B cell (primary cell): ENCODE measurements at regions not wholly inside any gene's neighbourhood (a gene's known extent, or its start where the extent isn't known, plus 50 kb on each side); places are given as distances from the start of the nearest gene placed in this dataset.

Source experiments
- ATAC-seq: fragments of 200-7000 bp; cut with Tn5 transposase; one replicate; pipeline ENCODE4 v1.10.0; 2021; ENCODE audit warnings: low read depth, mild to moderate bottlenecking, moderate number of reproducible peaks, moderate library complexity
- CTCF ChIA-PET: fragments of 350-600 bp; sonication (Branson Sonifier 250); formaldehyde crosslinking; loops from one replicate; lab custom pipeline; 2021; ENCODE audit warnings: antibody characterized with exemption, inconsistent platforms; lab: Charles Lee
- POLR2A ChIA-PET: fragments of 350-600 bp; sonication (Branson Sonifier 250); formaldehyde crosslinking; loops from one replicate; lab custom pipeline; 2021; ENCODE audit warnings: antibody characterized with exemption; lab: Charles Lee
- DNase-seq: peaks from one replicate; pipeline ENCODE4 v3.0.0; 2013
- H2AFZ ChIP-seq: 2 replicates; pipeline ENCODE4 v1.6.1; 2012; ENCODE audit warnings: mild to moderate bottlenecking, low read depth, low read length; ENCODE audit not compliant: insufficient read depth, poor library complexity, severe bottlenecking
- H3K27ac ChIP-seq, 2 donors: 1 replicate in 1 of 2; 2 replicates in 1 of 2; pipeline ENCODE4 v1.5.1; 2012 to 2013; ENCODE audit warnings: low read length in 2 of 2, mild to moderate bottlenecking in 2 of 2, moderate library complexity in 1 of 2
- H3K27me3 ChIP-seq, 4 experiments: fragments of 200-600 bp in 1 of 4; sonication (generic) in 1 of 4; replicated peaks in 1 of 4; 1 replicate in 2 of 4; 2 replicates in 2 of 4; pipeline versions ENCODE4 v1.6.1 to v1.7.0; 2013 to 2016; ENCODE audit warnings: low read length in 3 of 4, mild to moderate bottlenecking in 2 of 4, mixed read lengths in 1 of 4, moderate library complexity in 1 of 4; ENCODE audit not compliant: insufficient read depth in 4 of 4, control insufficient read depth in 3 of 4; ENCODE audit errors: control extremely low read depth in 1 of 4
- H3K36me3 ChIP-seq, 2 experiments: replicated peaks in 1 of 2; 1 replicate in 1 of 2; 2 replicates in 1 of 2; pipeline versions ENCODE4 v1.6.1 to v1.7.1; 2013; ENCODE audit warnings: low read length in 1 of 2; ENCODE audit not compliant: insufficient read depth in 2 of 2, control insufficient read depth in 1 of 2; ENCODE audit errors: control extremely low read depth in 1 of 2, extremely low read depth in 1 of 2
- H3K4me1 ChIP-seq, 2 donors: fragments of 200-600 bp in 1 of 2; sonication (generic) in 1 of 2; 1 replicate in 1 of 2; 2 replicates in 1 of 2; pipeline versions ENCODE4 v1.5.1 to v1.6.1; 2013 to 2017; ENCODE audit warnings: low read length in 2 of 2; ENCODE audit not compliant: control insufficient read depth in 2 of 2, insufficient read depth in 2 of 2
- H3K4me2 ChIP-seq: replicated peaks from 2 replicates; pipeline ENCODE3; 2012; ENCODE audit warnings: mild to moderate bottlenecking, low read depth, low read length; ENCODE audit not compliant: poor library complexity, severe bottlenecking
- H3K4me3 ChIP-seq, 5 experiments: fragments of 200-600 bp in 1 of 5; sonication (generic) in 1 of 5; 1 replicate in 3 of 5; 2 replicates in 2 of 5; pipeline versions ENCODE4 v1.5.1 to v1.7.0; 2011 to 2016; ENCODE audit warnings: low read length in 4 of 5, mild to moderate bottlenecking in 4 of 5, low read depth in 2 of 5, control low read depth in 1 of 5, moderate library complexity in 1 of 5; ENCODE audit not compliant: insufficient read depth in 1 of 5; ENCODE audit errors: control extremely low read depth in 1 of 5, extremely low read depth in 1 of 5
- H3K79me2 ChIP-seq: fragments of 200-600 bp; sonication (generic); one replicate; pipeline ENCODE4 v1.6.0; 2016; ENCODE audit warnings: low read length; ENCODE audit not compliant: control insufficient read depth, insufficient read depth
- H3K9ac ChIP-seq: fragments of 200-600 bp; sonication (generic); 2 replicates; pipeline ENCODE4 v1.6.1; 2017; ENCODE audit warnings: mild to moderate bottlenecking, low read length, moderate library complexity
- H3K9me3 ChIP-seq, 3 donors: one replicate each; pipeline versions ENCODE4 v1.6.1 to v1.7.1; 2013; ENCODE audit warnings: low read length in 2 of 3; ENCODE audit not compliant: control insufficient read depth in 2 of 3, insufficient read depth in 1 of 3; ENCODE audit errors: control extremely low read depth in 1 of 3
- H4K20me1 ChIP-seq: 2 replicates; pipeline ENCODE4 v1.6.0; 2012; ENCODE audit warnings: mild to moderate bottlenecking, low read length; ENCODE audit not compliant: insufficient read depth, control insufficient read depth, poor library complexity, severe bottlenecking
- H3K27ac Mint-ChIP-seq: one replicate; pipeline ENCODE4 v1.8.0; 2021; ENCODE audit warnings: mixed read lengths
- H3K27me3 Mint-ChIP-seq: one replicate; pipeline ENCODE4 v1.8.0; 2021; ENCODE audit warnings: mixed read lengths
- H3K4me1 Mint-ChIP-seq: one replicate; pipeline ENCODE4 v1.8.0; 2021; ENCODE audit warnings: mixed read lengths
- H3K4me3 Mint-ChIP-seq: one replicate; pipeline ENCODE4 v1.8.0; 2021; ENCODE audit warnings: mixed read lengths
- H3K9me3 Mint-ChIP-seq: one replicate; pipeline ENCODE4 v1.8.0; 2022; ENCODE audit warnings: mixed read lengths; ENCODE audit not compliant: insufficient read depth
- EZH2 ChIP-seq: IDR thresholded peaks from 2 replicates; pipeline ENCODE4 v1.6.1; 2012; ENCODE audit warnings: borderline replicate concordance, low read depth, mild to moderate bottlenecking, moderate library complexity, low read length; ENCODE audit not compliant: insufficient read depth, poor library complexity, severe bottlenecking
- WGBS: methylation state at CpG from one replicate; pipeline ENCODE4 v1.1.5; 2013; ENCODE audit warnings: missing lambda C conversion rate; ENCODE audit not compliant: insufficient coverage; 5-methylcytosine and 5-hydroxymethylcytosine counted together
- intact Hi-C: fragments of 100-400 bp; cut with micrococcal nuclease; formaldehyde crosslinking; loops from one replicate; pipeline ENCODE4 v1.10.0; 2022
- TF ChIP-seq, protein P1 (sequence below): fragments of 200-600 bp; IDR thresholded peaks from one replicate; pipeline ENCODE4 v1.8.0; 2022; ENCODE audit warnings: antibody characterized with exemption, mild to moderate bottlenecking

DNA sequence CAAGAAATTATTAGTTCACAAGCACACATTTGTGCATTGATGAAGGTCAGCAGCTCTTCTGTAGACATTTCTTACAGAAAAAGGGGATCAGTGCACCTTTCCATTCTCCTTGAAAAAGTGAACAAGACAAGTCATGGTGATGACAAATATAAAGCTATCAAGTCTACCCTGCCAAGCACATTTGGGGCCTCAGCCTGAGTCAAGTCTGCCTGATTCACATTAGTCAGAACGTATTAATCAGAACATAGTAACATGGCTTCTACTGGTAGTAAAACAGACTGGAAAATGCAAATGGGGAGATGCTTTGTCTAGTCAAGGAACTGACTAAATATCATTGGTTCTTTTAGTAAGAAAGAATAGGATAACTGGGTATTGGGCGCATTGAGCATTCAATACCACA is 2305.1 kb downstream of the PCDH7 start:
- Histone ChIP-seq H3K4me1 (no peaks in the 10 kb centered on the region), H3K9ac (no peak overlapping the region), H3K27me3 (no peaks in the 10 kb centered on the region), H3K27ac (no peak overlapping the region), H3K4me2 (no peak overlapping the region), H3K36me3 (no peaks in the 10 kb centered on the region), H2AFZ (no peak overlapping the region), H3K79me2 (no peaks in the 10 kb centered on the region), H3K9me3 (no peaks in the 10 kb centered on the region), H4K20me1 (no peaks in the 10 kb centered on the region), H3K4me3 (no peak overlapping the region)
- CTCF ChIA-PET, result no interaction called here
- Mint-ChIP-seq H3K9me3 (peaks cover 3% of the 10 kb centered on the region), H3K4me3 (no peak overlapping the region), H3K27ac (no peak overlapping the region), H3K4me1 (no peaks in the 10 kb centered on the region), H3K27me3 (no peaks in the 10 kb centered on the region)
- POLR2A ChIA-PET, result no interaction called here
- TF ChIP-seq, protein P1, sequence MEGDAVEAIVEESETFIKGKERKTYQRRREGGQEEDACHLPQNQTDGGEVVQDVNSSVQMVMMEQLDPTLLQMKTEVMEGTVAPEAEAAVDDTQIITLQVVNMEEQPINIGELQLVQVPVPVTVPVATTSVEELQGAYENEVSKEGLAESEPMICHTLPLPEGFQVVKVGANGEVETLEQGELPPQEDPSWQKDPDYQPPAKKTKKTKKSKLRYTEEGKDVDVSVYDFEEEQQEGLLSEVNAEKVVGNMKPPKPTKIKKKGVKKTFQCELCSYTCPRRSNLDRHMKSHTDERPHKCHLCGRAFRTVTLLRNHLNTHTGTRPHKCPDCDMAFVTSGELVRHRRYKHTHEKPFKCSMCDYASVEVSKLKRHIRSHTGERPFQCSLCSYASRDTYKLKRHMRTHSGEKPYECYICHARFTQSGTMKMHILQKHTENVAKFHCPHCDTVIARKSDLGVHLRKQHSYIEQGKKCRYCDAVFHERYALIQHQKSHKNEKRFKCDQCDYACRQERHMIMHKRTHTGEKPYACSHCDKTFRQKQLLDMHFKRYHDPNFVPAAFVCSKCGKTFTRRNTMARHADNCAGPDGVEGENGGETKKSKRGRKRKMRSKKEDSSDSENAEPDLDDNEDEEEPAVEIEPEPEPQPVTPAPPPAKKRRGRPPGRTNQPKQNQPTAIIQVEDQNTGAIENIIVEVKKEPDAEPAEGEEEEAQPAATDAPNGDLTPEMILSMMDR, result no peak
- TF ChIP-seq EZH2, result no peak
- ATAC-seq, result no peak
- no peak for DNase-seq
- no CpG with 5 or more reads among the region's 2 CpGs for WGBS
- intact Hi-C loops, result no loop called here

DNA sequence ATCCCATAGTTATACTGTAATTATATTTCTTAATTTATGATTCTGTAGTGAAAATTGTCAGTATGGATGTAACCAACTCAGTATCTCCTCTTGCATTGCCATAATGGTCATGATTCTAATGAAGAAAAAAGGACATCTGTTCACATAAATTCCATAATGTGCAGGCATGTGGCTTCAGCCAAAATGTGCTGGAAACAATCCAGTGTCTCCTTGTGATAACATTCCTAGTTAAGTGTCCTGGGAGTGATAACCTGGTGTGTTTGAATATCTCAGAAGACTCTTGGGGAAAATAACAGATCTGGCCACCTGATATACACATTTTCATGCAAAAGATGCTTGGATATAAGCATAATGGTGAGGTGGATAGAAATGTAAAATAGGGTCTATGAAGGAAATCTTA is 2309.8 kb downstream of the PCDH7 start:
- Mint-ChIP-seq H3K4me1 (no peaks in the 10 kb centered on the region), H3K27me3 (no peaks in the 10 kb centered on the region), H3K9me3 (no peaks in the 10 kb centered on the region), H3K4me3 (no peak overlapping the region), H3K27ac (no peak overlapping the region)
- H3K4me2 ChIP-seq, result no peak overlapping the region
- ChIA-PET POLR2A (no interaction called here), CTCF (no interaction called here)
- DNase-seq (no peak), ATAC-seq (no peak)
- no peak overlapping the region for H3K9ac ChIP-seq
- H3K9me3 ChIP-seq, result no peaks in the 10 kb centered on the region
- no peaks in the 10 kb centered on the region for H3K4me1 ChIP-seq
- no peak overlapping the region for H2AFZ ChIP-seq
- no peaks in the 10 kb centered on the region for H3K36me3 ChIP-seq
- H4K20me1 ChIP-seq, result no peaks in the 10 kb centered on the region
- H3K79me2 ChIP-seq, result no peaks in the 10 kb centered on the region
- H3K27me3 ChIP-seq, result no peaks in the 10 kb centered on the region
- H3K27ac ChIP-seq, result no peak overlapping the region
- TF ChIP-seq, protein P1, result no peak
- no peak for TF ChIP-seq EZH2
- intact Hi-C loops, result no loop called here
- no peak overlapping the region for H3K4me3 ChIP-seq
